Adrenal gland (tissue), 5 donors: ENCODE measurements at regions not wholly inside any gene's neighbourhood (a gene's known extent, or its start where the extent isn't known, plus 50 kb on each side); places are given as distances from the start of the nearest gene placed in this dataset.

ENCODE experiments used
- POLR2A ChIP-seq, 2 donors: fragments of 450-650 bp; IDR thresholded peaks; one replicate each; pipeline ENCODE4 v1.6.1; 2017; ENCODE audit warnings: antibody characterized with exemption in 2 of 2, mild to moderate bottlenecking in 2 of 2, moderate library complexity in 1 of 2
- TF ChIP-seq, protein P1 (sequence below), 6 experiments: fragments of 450-650 bp in 4 of 6; fragments of 200-600 bp in 2 of 6; sonication (generic) in 1 of 6; IDR thresholded peaks; 1 replicate in 5 of 6; 2 replicates in 1 of 6; pipeline versions ENCODE4 v1.5.1 to v1.8.0; 2016 to 2021; ENCODE audit warnings: antibody characterized with exemption in 6 of 6, mild to moderate bottlenecking in 2 of 6, moderate library complexity in 1 of 6
- donor health status: DM: no; HTN: no; CAD: no.

DNA sequence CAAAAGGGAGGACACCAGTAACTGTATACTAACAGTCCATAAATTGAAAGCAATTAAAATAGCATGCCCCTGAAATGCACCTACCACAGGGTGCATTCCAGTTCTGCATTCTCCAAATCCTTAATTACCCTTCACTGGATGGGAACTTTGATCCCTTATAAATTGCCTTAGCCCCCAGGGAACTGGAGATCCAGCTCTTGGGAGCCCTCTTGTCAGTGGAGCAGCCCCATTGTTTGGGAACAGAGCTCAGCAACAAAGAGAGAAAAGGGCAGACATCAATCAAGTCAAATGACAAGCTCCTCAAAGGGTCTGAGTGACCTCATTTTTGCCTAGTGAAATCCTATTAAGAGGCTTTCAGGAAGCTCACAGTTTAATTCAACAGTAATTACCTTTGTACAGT, 472.6 kb downstream of the XPNPEP1 start:
- TF ChIP-seq, protein P1, sequence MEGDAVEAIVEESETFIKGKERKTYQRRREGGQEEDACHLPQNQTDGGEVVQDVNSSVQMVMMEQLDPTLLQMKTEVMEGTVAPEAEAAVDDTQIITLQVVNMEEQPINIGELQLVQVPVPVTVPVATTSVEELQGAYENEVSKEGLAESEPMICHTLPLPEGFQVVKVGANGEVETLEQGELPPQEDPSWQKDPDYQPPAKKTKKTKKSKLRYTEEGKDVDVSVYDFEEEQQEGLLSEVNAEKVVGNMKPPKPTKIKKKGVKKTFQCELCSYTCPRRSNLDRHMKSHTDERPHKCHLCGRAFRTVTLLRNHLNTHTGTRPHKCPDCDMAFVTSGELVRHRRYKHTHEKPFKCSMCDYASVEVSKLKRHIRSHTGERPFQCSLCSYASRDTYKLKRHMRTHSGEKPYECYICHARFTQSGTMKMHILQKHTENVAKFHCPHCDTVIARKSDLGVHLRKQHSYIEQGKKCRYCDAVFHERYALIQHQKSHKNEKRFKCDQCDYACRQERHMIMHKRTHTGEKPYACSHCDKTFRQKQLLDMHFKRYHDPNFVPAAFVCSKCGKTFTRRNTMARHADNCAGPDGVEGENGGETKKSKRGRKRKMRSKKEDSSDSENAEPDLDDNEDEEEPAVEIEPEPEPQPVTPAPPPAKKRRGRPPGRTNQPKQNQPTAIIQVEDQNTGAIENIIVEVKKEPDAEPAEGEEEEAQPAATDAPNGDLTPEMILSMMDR (IDR thresholded peaks at IDR 0.05), result no peak
- no peak for TF ChIP-seq POLR2A (IDR thresholded peaks at IDR 0.05)
